HAP-1 (cell line): ENCODE measurements at regions not wholly inside any gene's neighbourhood (a gene's known extent, or its start where the extent isn't known, plus 50 kb on each side); places are given as distances from the start of the nearest gene placed in this dataset.
"Not testable (repeated sequence)": the region's sequence is repeated elsewhere in the genome, so short reads cannot be mapped to it uniquely, and the experiment has no call there.

Source experiments
- DNase-seq, 2 experiments: peaks; one replicate each; pipeline ENCODE4 v3.0.0-alpha.2; 2016 to 2020; ENCODE audit warnings: low spot score in 2 of 2
- H3K27me3 ChIP-seq: fragments of 250-450 bp; sonication (Bioruptor Pico); 2 replicates; pipeline ENCODE4 v1.5.1; 2020; ENCODE audit warnings: low read depth, mild to moderate bottlenecking, moderate library complexity
- H3K36me3 ChIP-seq: fragments of 250-450 bp; sonication (Bioruptor Pico); replicated peaks from 2 replicates; pipeline ENCODE4 v1.5.1; 2020; ENCODE audit warnings: mild to moderate bottlenecking
- H3K4me1 ChIP-seq: fragments of 250-450 bp; sonication (Bioruptor Pico); 2 replicates; pipeline ENCODE4 v1.5.1; 2020; ENCODE audit warnings: mild to moderate bottlenecking
- H3K4me3 ChIP-seq: fragments of 250-450 bp; sonication (Bioruptor Pico); 2 replicates; pipeline ENCODE4 v1.5.1; 2020; ENCODE audit warnings: mild to moderate bottlenecking, moderate library complexity
- H3K9me3 ChIP-seq: fragments of 250-450 bp; sonication (Bioruptor Pico); 2 replicates; pipeline ENCODE4 v1.5.1; 2020; ENCODE audit warnings: mild to moderate bottlenecking, moderate library complexity
- in situ Hi-C: fragments of 300-500 bp; cut with MboI; formaldehyde crosslinking; loops from 3 replicates; pipeline ENCODE4 v1.14.3; 2020; ENCODE audit warnings: low sequenced_read_pairs, inconsistent platforms, mixed read lengths

DNA sequence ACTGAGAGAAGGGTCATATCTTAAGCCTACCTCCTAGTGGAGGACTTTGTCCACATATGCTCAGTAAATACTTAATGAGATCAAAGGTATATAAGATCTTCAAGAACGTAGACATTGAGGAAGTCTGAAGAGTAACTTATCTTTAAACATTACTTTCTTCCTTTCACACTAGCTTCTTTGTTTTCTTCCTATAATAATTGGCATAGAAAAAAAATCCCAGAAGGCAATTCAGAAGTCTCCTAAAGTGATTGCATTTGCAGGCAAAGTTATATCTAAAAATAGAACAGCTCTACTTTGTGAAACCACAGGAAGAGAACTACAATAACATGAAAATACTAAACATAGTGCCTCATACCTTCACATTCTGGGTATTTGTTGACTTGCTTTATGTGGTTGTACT lies 150.4 kb downstream of the PPP1R3A start:
- H3K36me3 ChIP-seq: no peaks in the 10 kb centered on the region
- H3K4me3 ChIP-seq: no peak overlapping the region
- no peaks in the 10 kb centered on the region for H3K4me1 ChIP-seq
- in situ Hi-C loops: no loop called here
- no peaks in the 10 kb centered on the region for H3K9me3 ChIP-seq
- no peak for DNase-seq
- peaks cover 2% of the 10 kb centered on the region; the same call in 1 of the 2 replicates for H3K27me3 ChIP-seq

DNA sequence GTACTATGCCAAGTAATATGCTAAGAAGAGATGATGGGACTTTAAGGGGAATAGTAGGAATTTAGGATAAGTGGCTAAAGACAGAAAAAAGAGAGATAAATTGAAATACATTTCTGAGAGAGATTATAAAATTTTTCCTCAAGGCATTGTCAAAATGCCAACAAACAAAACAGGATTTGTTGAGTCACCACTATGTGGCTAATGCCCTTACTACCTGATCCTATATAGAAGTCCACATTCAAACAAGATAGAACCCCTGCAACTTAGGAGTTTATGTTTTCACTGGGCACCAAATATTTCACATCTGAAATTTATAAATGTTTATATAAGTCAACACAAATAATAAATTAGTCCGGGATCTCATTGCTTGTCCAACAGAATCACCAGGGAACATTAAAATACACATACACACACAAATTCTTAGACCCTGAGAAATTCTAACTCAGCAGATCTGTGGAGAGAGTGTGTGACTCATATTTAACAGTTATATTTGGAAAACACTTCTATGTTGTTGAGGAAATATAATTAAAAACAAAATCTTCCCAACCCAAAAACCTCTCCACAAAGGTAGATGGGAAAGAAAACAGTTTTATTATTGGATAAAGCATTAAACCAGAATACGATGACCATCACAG lies 154.3 kb downstream of the PPP1R3A start:
- DNase-seq: no peak
- no peaks in the 10 kb centered on the region for H3K9me3 ChIP-seq
- H3K36me3 ChIP-seq: no peaks in the 10 kb centered on the region
- H3K4me3 ChIP-seq: no peak overlapping the region
- H3K4me1 ChIP-seq: no peaks in the 10 kb centered on the region
- in situ Hi-C loops: no loop called here
- H3K27me3 ChIP-seq: peaks cover 2% of the 10 kb centered on the region; the same call in 1 of the 2 replicates

DNA sequence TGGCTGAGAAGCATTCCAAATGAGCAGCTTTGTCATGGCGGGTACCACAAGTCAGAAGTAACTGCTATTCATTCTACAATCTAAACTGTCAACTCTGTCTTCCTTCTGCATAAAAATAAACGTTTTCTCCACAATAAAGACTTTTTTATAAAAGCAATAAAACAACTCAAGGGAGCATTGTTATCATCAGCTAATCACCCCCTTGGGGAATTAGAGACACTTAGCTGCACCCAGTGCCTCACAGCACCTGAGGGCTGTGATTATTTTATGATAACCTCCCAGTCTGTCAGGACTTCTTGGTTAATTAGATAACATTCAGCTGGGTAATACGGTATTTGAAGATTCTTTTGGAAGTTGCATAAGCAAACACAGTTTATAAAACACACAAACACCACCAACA lies 155.6 kb downstream of the PPP1R3A start:
- in situ Hi-C loops: no loop called here
- no peak for DNase-seq
- H3K4me1 ChIP-seq: no peaks in the 10 kb centered on the region

DNA sequence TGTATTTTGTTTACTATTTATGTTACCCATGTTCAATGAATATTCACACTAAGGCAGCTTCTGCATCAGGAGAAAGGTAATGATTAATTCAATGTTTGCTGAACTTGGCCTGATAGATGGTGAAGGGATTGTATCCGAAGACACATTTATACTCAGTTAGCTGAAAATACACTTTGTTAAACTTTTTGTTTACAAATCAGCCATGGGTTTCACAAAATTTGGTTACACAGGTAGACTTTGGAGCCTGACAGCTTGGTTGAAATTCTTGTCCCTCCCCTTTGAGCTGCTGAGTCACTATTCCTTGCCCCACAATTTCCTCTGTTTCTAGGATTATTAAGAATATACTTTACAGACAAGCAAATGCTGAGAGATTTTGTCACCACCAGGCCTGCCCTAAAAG lies 162.6 kb downstream of the PPP1R3A start:
- Histone ChIP-seq H3K4me1 (no peaks in the 10 kb centered on the region), H3K27me3 (no peaks in the 10 kb centered on the region), H3K36me3 (no peaks in the 10 kb centered on the region), H3K9me3 (no peaks in the 10 kb centered on the region), H3K4me3 (no peak overlapping the region)
- no peak for DNase-seq
- in situ Hi-C loops: no loop called here

More for the DNA sequence above, 155.6 kb downstream of the PPP1R3A start:
- Histone ChIP-seq H3K27me3 (peaks cover 2% of the 10 kb centered on the region; the same call in 1 of the 2 replicates), H3K36me3 (no peaks in the 10 kb centered on the region), H3K9me3 (no peaks in the 10 kb centered on the region), H3K4me3 (no peak overlapping the region)

DNA sequence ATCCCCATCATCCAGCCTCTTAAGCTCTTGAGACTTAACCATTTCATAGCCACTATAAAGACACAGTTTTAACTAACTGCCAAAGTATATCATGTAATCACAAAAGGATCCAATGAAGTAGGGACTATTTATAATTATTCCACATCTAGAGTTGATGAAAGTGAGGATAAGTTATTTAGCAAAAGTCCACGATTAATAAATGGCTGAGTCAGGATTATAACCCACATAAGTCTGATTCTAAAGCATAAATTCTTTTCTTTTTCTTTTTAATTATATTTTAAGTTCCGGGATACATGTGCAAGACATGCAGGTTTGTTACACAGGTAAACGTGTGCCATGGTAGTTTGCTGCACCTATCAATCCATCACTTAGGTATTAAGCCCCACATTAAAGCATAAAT lies 166.1 kb downstream of the PPP1R3A start:
- H3K4me3 ChIP-seq: no peak overlapping the region
- H3K9me3 ChIP-seq: no peaks in the 10 kb centered on the region
- H3K4me1 ChIP-seq: no peaks in the 10 kb centered on the region
- DNase-seq: no peak
- H3K36me3 ChIP-seq: no peaks in the 10 kb centered on the region
- in situ Hi-C loops: no loop called here
- no peaks in the 10 kb centered on the region for H3K27me3 ChIP-seq

DNA sequence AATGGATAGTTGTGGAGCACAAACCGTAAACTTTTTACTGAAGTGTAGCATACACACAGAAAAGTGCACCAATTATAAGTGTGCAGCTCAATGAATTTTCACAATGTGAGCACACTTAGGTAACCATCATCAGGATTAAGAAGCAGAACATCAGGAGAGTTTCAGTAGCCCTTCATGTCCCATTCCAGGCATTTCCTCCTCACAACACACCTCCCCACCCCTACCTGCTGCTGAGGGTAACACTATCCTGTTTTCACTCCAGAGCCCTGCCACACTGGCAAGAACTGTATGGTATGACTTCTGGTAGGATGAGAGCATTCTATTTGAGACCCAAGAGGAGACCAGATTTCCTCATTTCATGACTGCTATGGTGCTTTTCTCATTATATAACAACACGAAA lies 166.5 kb downstream of the PPP1R3A start:
- no peak for DNase-seq
- H3K9me3 ChIP-seq: no peaks in the 10 kb centered on the region
- H3K4me1 ChIP-seq: no peaks in the 10 kb centered on the region
- no peaks in the 10 kb centered on the region for H3K36me3 ChIP-seq
- no peak overlapping the region for H3K4me3 ChIP-seq
- H3K27me3 ChIP-seq: no peaks in the 10 kb centered on the region
- in situ Hi-C loops: no loop called here

DNA sequence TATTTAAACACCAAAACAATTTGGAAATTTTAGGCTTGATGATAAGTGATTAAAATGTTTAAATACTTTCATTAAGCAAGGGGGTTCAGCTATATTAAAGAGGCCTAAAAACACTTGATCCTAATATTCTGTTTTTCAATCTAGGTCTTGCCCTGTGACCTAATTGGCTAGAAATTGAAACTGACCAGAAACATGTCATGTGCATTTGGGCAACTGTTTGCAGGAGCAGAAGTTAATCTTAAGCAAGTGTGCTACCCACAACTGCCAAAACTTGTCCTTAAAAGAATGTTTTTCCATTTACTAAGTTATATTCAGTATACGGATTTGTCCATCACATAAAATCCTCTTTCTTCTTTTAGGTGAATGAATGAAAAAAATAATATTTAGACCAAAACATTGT lies 167.3 kb downstream of the PPP1R3A start:
- in situ Hi-C loops: no loop called here
- no peaks in the 10 kb centered on the region for H3K4me1 ChIP-seq
- no peak for DNase-seq
- H3K36me3 ChIP-seq: no peaks in the 10 kb centered on the region
- H3K27me3 ChIP-seq: no peaks in the 10 kb centered on the region
- H3K9me3 ChIP-seq: no peaks in the 10 kb centered on the region
- H3K4me3 ChIP-seq: no peak overlapping the region

DNA sequence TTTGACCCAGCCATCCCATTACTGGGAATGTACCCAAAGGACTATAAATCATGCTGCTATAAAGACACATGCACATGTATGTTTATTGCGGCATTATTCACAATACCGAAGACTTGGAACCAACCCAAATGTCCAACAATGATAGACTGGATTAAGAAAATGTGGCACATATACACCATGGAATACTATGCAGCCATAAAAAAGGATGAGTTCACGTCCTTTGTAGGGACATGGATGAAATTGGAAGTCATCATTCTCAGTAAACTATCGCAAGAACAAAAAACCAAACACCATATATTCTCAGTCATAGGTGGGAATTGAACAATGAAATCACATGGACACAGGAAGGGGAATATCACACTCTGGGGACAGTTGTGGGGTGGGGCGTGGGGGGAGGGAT lies 170.4 kb downstream of the PPP1R3A start:
- H3K36me3 ChIP-seq, in situ Hi-C loops, H3K4me3 ChIP-seq, H3K4me1 ChIP-seq, DNase-seq, H3K9me3 ChIP-seq, H3K27me3 ChIP-seq: not testable (repeated sequence)

DNA sequence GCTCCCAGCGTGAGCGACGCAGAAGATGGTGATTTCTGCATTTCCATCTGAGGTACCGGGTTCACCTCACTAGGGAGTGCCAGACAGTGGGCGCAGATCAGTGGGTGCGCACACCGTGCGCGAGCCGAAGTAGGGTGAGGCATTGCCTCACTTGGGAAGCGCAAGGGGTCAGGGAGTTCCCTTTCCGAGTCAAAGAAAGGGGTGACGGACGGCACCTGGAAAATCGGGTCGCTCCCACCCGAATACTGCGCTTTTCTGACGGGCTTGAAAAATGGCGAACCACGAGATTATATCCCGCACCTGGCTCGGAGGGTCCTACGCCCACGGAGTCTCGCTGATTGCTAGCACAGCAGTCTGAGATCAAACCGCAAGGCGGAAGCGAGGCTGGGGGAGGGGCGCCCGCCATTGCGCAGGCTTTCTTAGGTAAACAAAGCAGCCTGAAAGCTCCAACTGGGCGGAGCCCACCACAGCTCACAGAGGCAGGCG lies 175.8 kb downstream of the PPP1R3A start:
- H3K36me3 ChIP-seq, H3K27me3 ChIP-seq, in situ Hi-C loops, H3K4me3 ChIP-seq, H3K4me1 ChIP-seq, H3K9me3 ChIP-seq, DNase-seq: not testable (repeated sequence)

DNA sequence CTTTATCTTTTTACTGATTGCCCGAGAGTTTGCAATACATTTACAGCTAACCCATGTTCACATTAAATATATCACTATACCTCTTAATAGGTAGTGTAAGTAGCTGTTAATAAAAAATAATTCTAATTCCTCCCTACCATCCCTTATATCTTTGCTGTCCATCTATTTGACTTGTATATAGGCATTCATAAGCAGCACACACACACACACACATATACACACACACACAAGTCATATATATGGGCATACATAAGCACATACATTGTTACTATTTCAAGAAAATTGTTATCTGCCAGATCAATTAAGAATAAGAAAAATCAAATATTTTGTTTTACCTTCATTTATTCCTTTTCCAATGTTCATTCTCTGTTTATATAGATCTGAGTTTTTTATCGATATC lies 176.4 kb downstream of the PPP1R3A start:
- in situ Hi-C loops: no loop called here
- Histone ChIP-seq H3K9me3 (no peaks in the 10 kb centered on the region), H3K27me3 (no peaks in the 10 kb centered on the region), H3K4me3 (no peak overlapping the region), H3K36me3 (no peaks in the 10 kb centered on the region), H3K4me1 (no peaks in the 10 kb centered on the region)
- DNase-seq: no peak

DNA sequence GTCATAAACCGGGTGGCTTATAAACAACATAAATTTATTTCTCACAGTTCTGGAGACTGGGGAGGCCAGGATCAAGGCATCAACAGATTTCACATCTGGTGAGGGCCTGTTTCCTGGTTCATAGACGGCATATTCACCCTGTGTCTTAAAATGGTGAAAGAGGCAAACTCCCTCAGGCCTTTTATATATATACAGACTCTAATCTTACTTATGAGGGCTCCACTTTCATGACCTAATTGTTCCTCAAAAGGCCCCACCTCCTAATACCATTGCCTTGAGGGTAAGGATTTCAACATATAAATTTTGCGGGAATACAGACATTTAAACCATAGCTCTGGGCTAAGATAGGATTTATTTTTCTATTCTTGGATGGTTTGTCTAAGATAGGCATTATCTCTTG lies 187.2 kb downstream of the PPP1R3A start:
- Histone ChIP-seq H3K4me1 (no peaks in the 10 kb centered on the region), H3K27me3 (no peaks in the 10 kb centered on the region), H3K9me3 (no peaks in the 10 kb centered on the region), H3K4me3 (no peak overlapping the region), H3K36me3 (no peaks in the 10 kb centered on the region)
- DNase-seq: no peak
- in situ Hi-C loops: no loop called here

DNA sequence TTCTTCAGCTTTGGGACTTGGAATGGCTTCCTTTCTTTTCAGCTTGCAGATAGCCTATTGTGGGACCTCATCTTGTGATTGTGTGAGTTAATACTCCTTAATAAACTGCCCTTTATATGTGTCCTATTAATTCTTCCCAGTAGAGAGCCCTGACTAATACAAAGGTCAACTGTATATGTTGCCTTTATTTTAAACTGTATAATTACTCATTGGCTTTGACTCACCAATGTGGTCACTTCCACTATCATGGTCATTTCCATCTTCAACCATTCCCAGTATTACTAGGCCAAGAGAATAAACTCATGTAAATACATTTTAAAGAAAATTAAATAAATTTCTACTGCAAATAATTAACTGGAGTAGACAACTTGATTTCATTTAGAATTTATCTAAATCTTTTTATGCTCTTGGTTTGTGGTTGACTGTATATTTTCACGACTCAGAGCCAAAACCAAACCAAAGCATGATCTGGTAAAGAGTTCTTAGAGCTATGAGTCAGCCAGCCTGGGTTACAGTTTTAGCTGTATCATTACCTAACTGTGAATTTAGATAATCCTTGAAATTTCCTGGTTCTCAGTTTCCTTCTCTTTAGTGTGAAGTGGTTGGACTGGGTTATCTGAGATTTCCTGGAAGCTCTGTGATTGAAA lies 188.4 kb downstream of the PPP1R3A start:
- H3K4me3 ChIP-seq: no peak overlapping the region
- DNase-seq: no peak

DNA sequence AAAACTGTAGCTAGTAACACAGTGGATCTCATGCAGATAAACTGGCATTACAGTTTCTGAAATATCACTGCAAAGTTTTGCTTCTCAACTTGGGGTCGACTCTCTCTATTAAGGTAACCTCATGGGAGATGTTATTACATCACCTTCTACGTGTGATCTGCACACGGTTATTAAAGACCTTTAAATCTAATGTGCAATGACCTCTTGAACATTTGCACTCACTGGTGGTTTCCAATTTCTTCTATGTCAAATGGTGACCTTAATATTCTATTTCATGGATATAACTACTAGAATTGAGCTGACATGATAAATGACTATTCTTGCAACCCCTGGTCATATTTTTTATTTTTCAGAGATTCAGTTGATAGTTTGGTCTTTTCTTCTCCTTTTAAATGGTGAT lies 191.3 kb downstream of the PPP1R3A start:
- no peaks in the 10 kb centered on the region for H3K9me3 ChIP-seq
- in situ Hi-C loops: no loop called here
- H3K4me1 ChIP-seq: no peaks in the 10 kb centered on the region
- no peaks in the 10 kb centered on the region for H3K36me3 ChIP-seq
- no peaks in the 10 kb centered on the region for H3K27me3 ChIP-seq
- DNase-seq: no peak
- H3K4me3 ChIP-seq: no peak overlapping the region

More for the DNA sequence above, 188.4 kb downstream of the PPP1R3A start:
- Histone ChIP-seq H3K9me3 (no peaks in the 10 kb centered on the region), H3K36me3 (no peaks in the 10 kb centered on the region), H3K4me1 (no peaks in the 10 kb centered on the region), H3K27me3 (no peaks in the 10 kb centered on the region)
- in situ Hi-C loops: no loop called here

DNA sequence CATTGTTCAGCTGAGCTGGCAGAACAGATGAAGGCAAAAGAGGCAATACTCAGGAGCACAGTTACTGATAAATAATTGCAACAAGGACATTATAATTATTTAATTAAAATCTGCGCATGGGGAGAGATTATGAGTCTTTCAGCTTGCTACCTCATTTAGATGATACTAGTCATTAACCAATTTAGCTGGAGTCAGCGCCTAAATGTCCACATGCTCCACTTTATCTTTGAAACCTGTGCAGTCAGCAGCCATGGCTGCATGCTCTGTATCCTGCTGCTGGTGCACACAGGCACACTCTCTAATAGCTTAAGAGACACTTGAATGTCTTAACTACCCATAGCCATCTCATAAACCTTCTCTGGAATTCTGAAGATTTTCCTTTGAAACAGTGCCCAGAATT lies 196.8 kb downstream of the PPP1R3A start:
- in situ Hi-C loops: no loop called here
- Histone ChIP-seq H3K9me3 (no peaks in the 10 kb centered on the region), H3K4me1 (no peaks in the 10 kb centered on the region), H3K4me3 (no peak overlapping the region), H3K36me3 (no peaks in the 10 kb centered on the region), H3K27me3 (no peaks in the 10 kb centered on the region)
- DNase-seq: no peak
